OCI-LY7 (cell line): ENCODE measurements at regions not wholly inside any gene's neighbourhood (a gene's known extent, or its start where the extent isn't known, plus 50 kb on each side); places are given as distances from the start of the nearest gene placed in this dataset.

Experiments
- CTCF ChIP-seq: fragments of 200-600 bp; sonication (generic); conservative IDR thresholded peaks from 2 replicates; pipeline ENCODE4 v1.5.1; 2014; ENCODE audit warnings: mild to moderate bottlenecking, antibody characterized with exemption, low read length, moderate library complexity, mixed read lengths
- EZH2phosphoT487 ChIP-seq: fragments of 200-600 bp; sonication (generic); IDR thresholded peaks from 2 replicates; pipeline ENCODE4 v1.6.1; 2018; ENCODE audit warnings: low read depth, borderline replicate concordance, mild to moderate bottlenecking, mixed run types, antibody characterized with exemption, low read length, moderate library complexity, mixed read lengths

- TF ChIP-seq CTCF (no peak), EZH2phosphoT487 (no peak)
Measured at GRCh38 chr3:145578471-145578870, 582.5 kb downstream of the PLOD2 start.
